Prostate gland (tissue), 2 donors: ENCODE measurements at regions not wholly inside any gene's neighbourhood (a gene's known extent, or its start where the extent isn't known, plus 50 kb on each side); places are given as distances from the start of the nearest gene placed in this dataset.

Experiments
- CTCF ChIP-seq, 4 experiments: fragments of 200-600 bp in 2 of 4; fragments of 450-650 bp in 2 of 4; sonication (generic) in 2 of 4; IDR thresholded peaks; 1 replicate in 3 of 4; 2 replicates in 1 of 4; pipeline ENCODE4 v1.5.1; 2016 to 2019; ENCODE audit warnings: antibody characterized with exemption in 4 of 4, mild to moderate bottlenecking in 2 of 4, moderate library complexity in 2 of 4
- POLR2A ChIP-seq: fragments of 450-650 bp; IDR thresholded peaks from one replicate; pipeline ENCODE4 v1.6.1; 2016; ENCODE audit warnings: antibody characterized with exemption, mild to moderate bottlenecking
- POLR2AphosphoS5 ChIP-seq: sonication (generic); formaldehyde crosslinking; IDR thresholded peaks from one replicate; pipeline ENCODE4 v1.6.1; 2017; ENCODE audit warnings: antibody characterized with exemption

DNA sequence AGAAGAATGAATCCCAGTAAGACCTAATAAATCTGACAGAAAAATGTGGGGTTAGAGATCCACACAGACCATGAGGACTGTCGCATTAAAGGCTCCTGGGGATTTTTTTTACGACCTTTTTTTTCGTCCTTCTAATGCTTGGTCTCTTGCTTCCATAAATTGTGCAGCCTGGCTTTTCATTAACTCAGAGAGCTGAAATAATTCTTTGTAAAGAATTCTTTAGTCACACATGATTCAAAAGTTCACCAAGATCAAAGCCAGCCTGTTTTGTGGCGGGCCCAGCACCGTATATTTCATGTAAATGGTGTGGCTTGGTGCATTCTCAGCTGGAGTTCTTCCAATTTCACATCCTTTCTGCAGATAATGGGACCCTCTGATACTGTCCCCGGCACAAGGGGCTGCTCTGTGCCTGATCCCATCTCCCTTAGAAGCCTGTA lies 206.6 kb upstream of the BMPER start:
- TF ChIP-seq POLR2A: no peak
- no peak for TF ChIP-seq CTCF (IDR thresholded peaks at IDR 0.05)
- no peak for TF ChIP-seq POLR2AphosphoS5
